Skeletal muscle tissue (tissue), 3 donors: ENCODE measurements at regions not wholly inside any gene's neighbourhood (a gene's known extent, or its start where the extent isn't known, plus 50 kb on each side); places are given as distances from the start of the nearest gene placed in this dataset.

Experiments
- H3K27ac ChIP-seq: one replicate; pipeline ENCODE4 v1.7.0; 2013; ENCODE audit warnings: mild to moderate bottlenecking, low read depth, low read length, inconsistent platforms
- H3K27me3 ChIP-seq, 3 donors: one replicate each; pipeline ENCODE4 v1.7.0; 2013; ENCODE audit warnings: low read length in 3 of 3; ENCODE audit not compliant: control insufficient read depth in 3 of 3, insufficient read depth in 3 of 3
- H3K36me3 ChIP-seq, 3 donors: one replicate each; pipeline ENCODE4 v1.7.0; 2013; ENCODE audit warnings: low read length in 3 of 3; ENCODE audit not compliant: control insufficient read depth in 3 of 3, insufficient read depth in 3 of 3
- H3K4me1 ChIP-seq, 3 donors: one replicate each; pipeline ENCODE4 v1.7.0; 2013; ENCODE audit warnings: low read length in 3 of 3, mild to moderate bottlenecking in 3 of 3; ENCODE audit not compliant: control insufficient read depth in 3 of 3, insufficient read depth in 3 of 3
- H3K4me3 ChIP-seq, 3 donors: one replicate each; pipeline ENCODE4 v1.7.0; 2013; ENCODE audit warnings: low read length in 3 of 3
- H3K9ac ChIP-seq, 3 donors: one replicate each; pipeline ENCODE4 v1.7.0; 2013; ENCODE audit warnings: low read length in 3 of 3, mild to moderate bottlenecking in 3 of 3, moderate library complexity in 2 of 3, low read depth in 1 of 3
- H3K9me3 ChIP-seq, 3 donors: one replicate each; pipeline ENCODE4 v1.7.0; 2013; ENCODE audit warnings: low read length in 3 of 3; ENCODE audit not compliant: control insufficient read depth in 3 of 3
- donor health status: Osteomylitis.

GRCh38 chr16:63928421-63928820, 1193.4 kb downstream of the CDH11 start:
- no peaks in the 10 kb centered on the region for H3K36me3 ChIP-seq
- H3K27ac ChIP-seq: no peak overlapping the region
- H3K4me3 ChIP-seq: no peak overlapping the region
- no peak overlapping the region for H3K9ac ChIP-seq
- H3K4me1 ChIP-seq: no peaks in the 10 kb centered on the region
- peaks cover 0 to 2% (median 0%) of the 10 kb centered on the region in 3 donors for H3K9me3 ChIP-seq
- H3K27me3 ChIP-seq: no peaks in the 10 kb centered on the region

- no peak overlapping the region for H3K27ac ChIP-seq
- H3K9ac ChIP-seq: no peak overlapping the region
- no peaks in the 10 kb centered on the region for H3K4me1 ChIP-seq
- no peaks in the 10 kb centered on the region for H3K9me3 ChIP-seq
- no peaks in the 10 kb centered on the region for H3K27me3 ChIP-seq
- no peaks in the 10 kb centered on the region for H3K36me3 ChIP-seq
- no peak overlapping the region for H3K4me3 ChIP-seq
Measured at GRCh38 chr16:63925221-63925620, 1196.6 kb downstream of the CDH11 start.

- no peaks in the 10 kb centered on the region for H3K27me3 ChIP-seq
- H3K36me3 ChIP-seq: no peaks in the 10 kb centered on the region
- no peak overlapping the region for H3K27ac ChIP-seq
- H3K4me3 ChIP-seq: no peak overlapping the region
- H3K4me1 ChIP-seq: no peaks in the 10 kb centered on the region
- no peaks in the 10 kb centered on the region for H3K9me3 ChIP-seq
- H3K9ac ChIP-seq: no peak overlapping the region
Measured at GRCh38 chr16:63922560-63922959, 1199.3 kb downstream of the CDH11 start.

GRCh38 chr16:63921737-63922295, 1200.0 kb downstream of the CDH11 start:
- Histone ChIP-seq H3K4me3 (no peak overlapping the region), H3K4me1 (no peaks in the 10 kb centered on the region), H3K27ac (no peak overlapping the region), H3K9me3 (no peaks in the 10 kb centered on the region), H3K9ac (no peak overlapping the region), H3K27me3 (no peaks in the 10 kb centered on the region), H3K36me3 (no peaks in the 10 kb centered on the region)

GRCh38 chr16:63913290-63913689, 1208.6 kb downstream of the CDH11 start:
- H3K36me3 ChIP-seq: no peaks in the 10 kb centered on the region
- no peaks in the 10 kb centered on the region for H3K4me1 ChIP-seq
- H3K9ac ChIP-seq: no peak overlapping the region
- H3K27ac ChIP-seq: no peak overlapping the region
- H3K27me3 ChIP-seq: no peaks in the 10 kb centered on the region
- no peak overlapping the region for H3K4me3 ChIP-seq
- no peaks in the 10 kb centered on the region for H3K9me3 ChIP-seq

GRCh38 chr16:63907251-63907650, 1214.6 kb downstream of the CDH11 start:
- Histone ChIP-seq H3K9me3 (no peaks in the 10 kb centered on the region), H3K9ac (no peak overlapping the region), H3K4me1 (no peaks in the 10 kb centered on the region), H3K27me3 (no peaks in the 10 kb centered on the region), H3K36me3 (no peaks in the 10 kb centered on the region), H3K4me3 (no peak overlapping the region), H3K27ac (no peak overlapping the region)

GRCh38 chr16:63904930-63905329, 1216.9 kb downstream of the CDH11 start:
- no peaks in the 10 kb centered on the region for H3K36me3 ChIP-seq
- no peaks in the 10 kb centered on the region for H3K4me1 ChIP-seq
- H3K27me3 ChIP-seq: no peaks in the 10 kb centered on the region
- H3K27ac ChIP-seq: no peak overlapping the region
- H3K9me3 ChIP-seq: no peaks in the 10 kb centered on the region
- no peak overlapping the region for H3K4me3 ChIP-seq
- H3K9ac ChIP-seq: no peak overlapping the region

GRCh38 chr16:63904182-63904581, 1217.7 kb downstream of the CDH11 start:
- no peaks in the 10 kb centered on the region for H3K36me3 ChIP-seq
- H3K4me3 ChIP-seq: no peak overlapping the region
- H3K9ac ChIP-seq: no peak overlapping the region
- no peaks in the 10 kb centered on the region for H3K27me3 ChIP-seq
- H3K9me3 ChIP-seq: no peaks in the 10 kb centered on the region
- H3K27ac ChIP-seq: no peak overlapping the region
- no peaks in the 10 kb centered on the region for H3K4me1 ChIP-seq

- no peak overlapping the region for H3K27ac ChIP-seq
- H3K9ac ChIP-seq: no peak overlapping the region
- no peaks in the 10 kb centered on the region for H3K36me3 ChIP-seq
- no peaks in the 10 kb centered on the region for H3K27me3 ChIP-seq
- no peaks in the 10 kb centered on the region for H3K4me1 ChIP-seq
- no peak overlapping the region for H3K4me3 ChIP-seq
- no peaks in the 10 kb centered on the region for H3K9me3 ChIP-seq
Measured at GRCh38 chr16:63896383-63897109, 1225.3 kb downstream of the CDH11 start.

GRCh38 chr16:63890723-63891122, 1231.1 kb downstream of the CDH11 start:
- no peaks in the 10 kb centered on the region for H3K4me1 ChIP-seq
- no peak overlapping the region for H3K4me3 ChIP-seq
- no peaks in the 10 kb centered on the region for H3K27me3 ChIP-seq
- H3K9me3 ChIP-seq: no peaks in the 10 kb centered on the region
- H3K9ac ChIP-seq: no peak overlapping the region
- H3K27ac ChIP-seq: no peak overlapping the region
- no peaks in the 10 kb centered on the region for H3K36me3 ChIP-seq
